SK-N-SH (cell line): ENCODE measurements at regions not wholly inside any gene's neighbourhood (a gene's known extent, or its start where the extent isn't known, plus 50 kb on each side); places are given as distances from the start of the nearest gene placed in this dataset.

ENCODE experiments used
- CTCF ChIA-PET: fragments of 300-600, 350-600 bp; formaldehyde crosslinking; extraction: SDS; loops from one replicate; lab custom pipeline; 2021; lab: Yijun Ruan, JAX
- POLR2A ChIA-PET: fragments of 350-600 bp; sonication (Branson Sonifier 250); formaldehyde crosslinking; extraction: SDS; loops from one replicate; lab custom pipeline; 2020; ENCODE audit warnings: antibody characterized with exemption, inconsistent platforms; lab: Yijun Ruan, JAX
- DNase-seq: peaks from one replicate; pipeline ENCODE4 v3.0.0; 2012
- H2AFZ ChIP-seq: fragments of 200-600 bp; sonication (generic); 2 replicates; pipeline ENCODE4 v1.8.1; 2016; ENCODE audit warnings: antibody characterized with exemption, mild to moderate bottlenecking, low read depth
- H3F3A ChIP-seq: fragments of 200-600 bp; sonication (generic); replicated peaks from 2 replicates; pipeline ENCODE3; 2016; ENCODE audit warnings: antibody characterized with exemption, mild to moderate bottlenecking; ENCODE audit not compliant: insufficient read depth
- H3K27ac ChIP-seq, 2 experiments: fragments of 200-500 bp in 1 of 2; fragments of 200-600 bp in 1 of 2; sonication (Bioruptor generic) in 1 of 2; sonication (generic), shearing (Covaris generic) in 1 of 2; 2 replicates each; pipeline versions ENCODE4 v1.5.1 to v1.6.1; 2014 to 2016; ENCODE audit warnings: low read depth in 2 of 2, inconsistent platforms in 1 of 2, low read length in 1 of 2, mild to moderate bottlenecking in 1 of 2, mixed read lengths in 1 of 2
- H3K27me3 ChIP-seq: fragments of 200-600 bp; sonication (generic), shearing (Covaris generic); 2 replicates; pipeline ENCODE4 v1.6.1; 2016; ENCODE audit warnings: mixed run types; ENCODE audit not compliant: insufficient read depth
- H3K36me3 ChIP-seq, 2 experiments: fragments of 200-500 bp in 1 of 2; fragments of 200-600 bp in 1 of 2; sonication (Bioruptor generic) in 1 of 2; sonication (generic) in 1 of 2; replicated peaks in 1 of 2; 2 replicates each; pipeline versions ENCODE3 to v1.5.1; 2014 to 2016; ENCODE audit warnings: low read length in 1 of 2, mild to moderate bottlenecking in 1 of 2; ENCODE audit not compliant: insufficient read depth in 2 of 2, control insufficient read depth in 1 of 2
- H3K4me1 ChIP-seq, 2 experiments: fragments of 200-500 bp in 1 of 2; fragments of 200-600 bp in 1 of 2; sonication (Bioruptor generic) in 1 of 2; sonication (generic), shearing (Covaris generic) in 1 of 2; 2 replicates each; pipeline versions ENCODE4 v1.5.1 to v1.6.1; 2014 to 2016; ENCODE audit warnings: low read depth in 1 of 2, low read length in 1 of 2, mixed run types in 1 of 2; ENCODE audit not compliant: insufficient read depth in 2 of 2, control insufficient read depth in 1 of 2
- H3K4me2 ChIP-seq: fragments of 200-600 bp; sonication (generic), shearing (Covaris generic); 2 replicates; pipeline ENCODE4 v1.6.1; 2017; ENCODE audit warnings: mixed run types
- H3K4me3 ChIP-seq, 2 experiments: fragments of 200-500 bp in 1 of 2; fragments of 200-600 bp in 1 of 2; sonication (Bioruptor generic) in 1 of 2; sonication (generic), shearing (Covaris generic) in 1 of 2; 2 replicates each; pipeline versions ENCODE4 v1.5.1 to v1.8.1; 2014 to 2016; ENCODE audit warnings: low read depth in 2 of 2, inconsistent platforms in 1 of 2, low read length in 1 of 2, mild to moderate bottlenecking in 1 of 2, mixed read lengths in 1 of 2, moderate library complexity in 1 of 2
- H3K79me2 ChIP-seq: fragments of 200-600 bp; sonication (generic); 2 replicates; pipeline ENCODE4 v1.8.1; 2017; ENCODE audit warnings: mild to moderate bottlenecking; ENCODE audit not compliant: insufficient read depth
- H3K9ac ChIP-seq: fragments of 200-600 bp; sonication (generic); 2 replicates; pipeline ENCODE4 v1.6.1; 2017; ENCODE audit warnings: mixed run types
- H3K9me2 ChIP-seq: fragments of 200-600 bp; sonication (generic); 2 replicates; pipeline ENCODE4 v1.6.1; 2017; ENCODE audit warnings: mixed run types
- H3K9me3 ChIP-seq: fragments of 200-600 bp; sonication (generic); 2 replicates; pipeline ENCODE4 v1.6.1; 2017; ENCODE audit warnings: mixed run types, mild to moderate bottlenecking, moderate library complexity
- H4K20me1 ChIP-seq: fragments of 200-600 bp; sonication (generic); 2 replicates; pipeline ENCODE4 v1.6.1; 2017; ENCODE audit warnings: mild to moderate bottlenecking, mixed run types; ENCODE audit not compliant: insufficient read depth
- EP300 ChIP-seq, 2 experiments: IDR thresholded peaks; 2 replicates each; pipeline versions ENCODE4 v1.4.0 to v1.6.1; 2012; ENCODE audit warnings: borderline replicate concordance in 1 of 2, low read depth in 1 of 2, low read length in 1 of 2
- GABPA ChIP-seq: IDR thresholded peaks from 2 replicates; pipeline ENCODE4 v1.4.0; 2012; ENCODE audit warnings: low read depth, mild to moderate bottlenecking
- MAX ChIP-seq: IDR thresholded peaks from 2 replicates; pipeline ENCODE4 v1.4.0; 2012; ENCODE audit warnings: low read depth
- NFIC ChIP-seq: IDR thresholded peaks from 2 replicates; pipeline ENCODE4 v1.4.0; 2012; ENCODE audit warnings: borderline replicate concordance
- NRF1 ChIP-seq: IDR thresholded peaks from 2 replicates; pipeline ENCODE4 v1.6.1; 2012; ENCODE audit warnings: low read depth, mild to moderate bottlenecking, low read length
- POLR2AphosphoS5 ChIP-seq: IDR thresholded peaks from 2 replicates; pipeline ENCODE4 v1.6.1; 2012; ENCODE audit warnings: low read depth, low read length
- RAD21 ChIP-seq: IDR thresholded peaks from 2 replicates; pipeline ENCODE4 v1.6.1; 2012; ENCODE audit warnings: mild to moderate bottlenecking, low read length
- RCOR1 ChIP-seq: fragments of 150-350 bp; IDR thresholded peaks from 2 replicates; pipeline ENCODE4 v1.6.1; 2017; ENCODE audit warnings: antibody characterized with exemption, low read length
- RFX5 ChIP-seq: IDR thresholded peaks from 2 replicates; pipeline ENCODE4 v1.6.1; 2012; ENCODE audit warnings: mild to moderate bottlenecking, improper control_type of control experiment, low read length
- RXRA ChIP-seq: IDR thresholded peaks from 2 replicates; pipeline ENCODE4 v1.4.0; 2012; ENCODE audit warnings: low read depth, mild to moderate bottlenecking, borderline replicate concordance
- USF2 ChIP-seq: fragments of 150-350 bp; IDR thresholded peaks from 2 replicates; pipeline ENCODE4 v1.6.1; 2017; ENCODE audit warnings: antibody characterized with exemption, low read length, low read depth, borderline replicate concordance
- WGBS: methylation state at CpG from one replicate; pipeline ENCODE4 v1.1.6; 2017; ENCODE audit warnings: low lambda C conversion rate; 5-methylcytosine and 5-hydroxymethylcytosine counted together

- H3K4me2 ChIP-seq = no peak overlapping the region
- no peak overlapping the region for H3K27ac ChIP-seq
- 19% methylated on average over 2 of the region's 2 CpGs for WGBS
- no peak overlapping the region for H3K9ac ChIP-seq
- H4K20me1 ChIP-seq = no peaks in the 10 kb centered on the region
- ChIA-PET POLR2A (no interaction called here), CTCF (no interaction called here)
- no peaks in the 10 kb centered on the region for H3K27me3 ChIP-seq
- H3K4me3 ChIP-seq = no peak overlapping the region
- H3F3A ChIP-seq = no peaks in the 10 kb centered on the region
- H3K9me2 ChIP-seq = no peaks in the 10 kb centered on the region; the same call in 1 of the 2 replicates
- DNase-seq = no peak
- no peaks in the 10 kb centered on the region for H3K79me2 ChIP-seq
- no peak overlapping the region for H2AFZ ChIP-seq
- H3K9me3 ChIP-seq = no peaks in the 10 kb centered on the region
- TF ChIP-seq RXRA = no peak
- no peak for TF ChIP-seq USF2
- TF ChIP-seq NRF1 = no peak
- no peak for TF ChIP-seq NFIC
- TF ChIP-seq EP300 (IDR thresholded peaks at IDR 0.05; ENCODE audit: borderline replicate concordance in 1 of 2, low read depth in 1 of 2, low read length in 1 of 2) = no peak
- TF ChIP-seq RAD21 = no peak
- H3K36me3 ChIP-seq = no peaks in the 10 kb centered on the region
- H3K4me1 ChIP-seq = no peaks in the 10 kb centered on the region
These were observed 680.3 kb upstream of the DIAPH2 start for GRCh38 chrX:96004386-96004785.

GRCh38 chrX:96006281-96006680 lies 678.4 kb upstream of the DIAPH2 start:
- no peak overlapping the region for H3K9ac ChIP-seq
- TF ChIP-seq POLR2AphosphoS5 = no peak
- TF ChIP-seq NFIC = no peak
- TF ChIP-seq, all 33 proteins: peak for 0
- no peaks in the 10 kb centered on the region for H3K4me1 ChIP-seq
- H3K36me3 ChIP-seq = no peaks in the 10 kb centered on the region
- no peak overlapping the region for H3K4me2 ChIP-seq
- H4K20me1 ChIP-seq = no peaks in the 10 kb centered on the region
- no peaks in the 10 kb centered on the region for H3K27me3 ChIP-seq
- H2AFZ ChIP-seq = no peak overlapping the region
- no peaks in the 10 kb centered on the region; the same call in 1 of the 2 replicates for H3K9me2 ChIP-seq
- no peak overlapping the region for H3K4me3 ChIP-seq
- H3K27ac ChIP-seq = no peak overlapping the region
- POLR2A ChIA-PET = no interaction called here
- no peaks in the 10 kb centered on the region for H3F3A ChIP-seq
- CTCF ChIA-PET = no interaction called here
- H3K9me3 ChIP-seq = no peaks in the 10 kb centered on the region
- no peaks in the 10 kb centered on the region for H3K79me2 ChIP-seq
- DNase-seq = no peak
- 0% methylated on average over 3 of the region's 4 CpGs for WGBS

GRCh38 chrX:96027407-96027806 lies 657.2 kb upstream of the DIAPH2 start:
- Histone ChIP-seq H3K4me2 (no peak overlapping the region), H4K20me1 (no peaks in the 10 kb centered on the region), H3K9ac (no peak overlapping the region), H3F3A (no peaks in the 10 kb centered on the region), H2AFZ (no peak overlapping the region), H3K27me3 (no peaks in the 10 kb centered on the region), H3K79me2 (no peaks in the 10 kb centered on the region), H3K9me2 (no peaks in the 10 kb centered on the region), H3K9me3 (0 out of 2 replicates have a peak, but pooled peaks cover 1% of the 10 kb centered on the region), H3K4me1 (no peaks in the 10 kb centered on the region), H3K4me3 (no peak overlapping the region), H3K36me3 (no peaks in the 10 kb centered on the region), H3K27ac (no peak overlapping the region)
- TF ChIP-seq RCOR1 (no peak), RFX5 (no peak), MAX (no peak), GABPA (no peak)
- DNase-seq = no peak
- WGBS = 0% methylated on average over 2 of the region's 2 CpGs
- ChIA-PET POLR2A (no interaction called here), CTCF (interaction anchor here (0.6 kb wide), 1 partner anchor 1857 kb away, joined by 3 read pairs; no protein-coding TSS in a partner anchor)
